ENCODE measurements at regions not wholly inside any gene's neighbourhood (a gene's known extent, or its start where the extent isn't known, plus 50 kb on each side); places are given as distances from the start of the nearest gene placed in this dataset.

GRCh38 chr12:89959179-89959578 lies 250.5 kb upstream of the ATP2B1 start:
- no peaks in the 10 kb centered on the region for H3K9me2 ChIP-seq (ENCODE audit: insufficient read depth, low read length)
- no peaks in the 10 kb centered on the region for H3K36me3 ChIP-seq (ENCODE audit: insufficient read depth, low read length)
- no peaks in the 10 kb centered on the region for H3K79me2 ChIP-seq (replicated peaks; ENCODE audit: insufficient read depth, low read length)
- no peaks in the 10 kb centered on the region for H4K20me1 ChIP-seq (ENCODE audit: insufficient read depth)
- H3K4me3 ChIP-seq (ENCODE audit: low read length), result no peak overlapping the region
- no peaks in the 10 kb centered on the region for H3K27me3 ChIP-seq (ENCODE audit: insufficient read depth, low read depth, low read length)
- no peaks in the 10 kb centered on the region for H3F3A ChIP-seq (ENCODE audit: insufficient read depth, low read length, poor library complexity, severe bottlenecking)
- no peaks in the 10 kb centered on the region for H3K9me3 ChIP-seq (ENCODE audit: low read length)
- no peak overlapping the region for H3K9ac ChIP-seq (ENCODE audit: low read length)
- H3K27ac ChIP-seq (ENCODE audit: low read length), result no peak overlapping the region
- TF ChIP-seq REST (IDR thresholded peaks at IDR 0.05; ENCODE audit: borderline replicate concordance) (no peak), TAF1 (IDR thresholded peaks at IDR 0.05; ENCODE audit: low read depth) (no peak), CTCF (IDR thresholded peaks at IDR 0.05; ENCODE audit: poor library complexity, severe bottlenecking) (no peak), RAD21 (conservative IDR thresholded peaks at IDR 0.05) (no peak), SMC3 (conservative IDR thresholded peaks at IDR 0.05; ENCODE audit: poor library complexity) (no peak), POLR2AphosphoS5 (IDR thresholded peaks at IDR 0.05) (no peak), MXI1 (conservative IDR thresholded peaks at IDR 0.05; ENCODE audit: poor library complexity, severe bottlenecking) (no peak), EZH2 (IDR thresholded peaks at IDR 0.05; ENCODE audit: borderline replicate concordance, insufficient read depth, low read length, poor library complexity, severe bottlenecking) (no peak), EP300 (conservative IDR thresholded peaks at IDR 0.05; ENCODE audit: poor library complexity, severe bottlenecking) (no peak)
- no peak overlapping the region for H2AFZ ChIP-seq (ENCODE audit: low read depth, low read length)
- H3K4me2 ChIP-seq (ENCODE audit: low read length), result no peak overlapping the region

- Histone ChIP-seq H3K4me3 (ENCODE audit: low read length) (no peak overlapping the region), H3K27ac (ENCODE audit: low read length) (no peak overlapping the region), H3K9ac (ENCODE audit: low read length) (no peak overlapping the region), H3K79me2 (replicated peaks; ENCODE audit: insufficient read depth, low read length) (no peaks in the 10 kb centered on the region), H3K4me2 (ENCODE audit: low read length) (no peak overlapping the region), H2AFZ (ENCODE audit: low read depth, low read length) (no peak overlapping the region), H3K9me2 (ENCODE audit: insufficient read depth, low read length) (no peaks in the 10 kb centered on the region), H4K20me1 (ENCODE audit: insufficient read depth) (no peaks in the 10 kb centered on the region), H3K27me3 (ENCODE audit: insufficient read depth, low read depth, low read length) (no peaks in the 10 kb centered on the region), H3K36me3 (ENCODE audit: insufficient read depth, low read length) (no peaks in the 10 kb centered on the region), H3F3A (ENCODE audit: insufficient read depth, low read length, poor library complexity, severe bottlenecking) (no peaks in the 10 kb centered on the region), H3K9me3 (ENCODE audit: low read length) (no peaks in the 10 kb centered on the region)
- TF ChIP-seq SMC3 (conservative IDR thresholded peaks at IDR 0.05; ENCODE audit: poor library complexity) (no peak), EP300 (conservative IDR thresholded peaks at IDR 0.05; ENCODE audit: poor library complexity, severe bottlenecking) (no peak), EZH2 (IDR thresholded peaks at IDR 0.05; ENCODE audit: borderline replicate concordance, insufficient read depth, low read length, poor library complexity, severe bottlenecking) (no peak), RAD21 (conservative IDR thresholded peaks at IDR 0.05) (no peak), POLR2AphosphoS5 (IDR thresholded peaks at IDR 0.05) (no peak), REST (IDR thresholded peaks at IDR 0.05; ENCODE audit: borderline replicate concordance) (no peak), MXI1 (conservative IDR thresholded peaks at IDR 0.05; ENCODE audit: poor library complexity, severe bottlenecking) (no peak), CTCF (IDR thresholded peaks at IDR 0.05; ENCODE audit: poor library complexity, severe bottlenecking) (no peak), TAF1 (IDR thresholded peaks at IDR 0.05; ENCODE audit: low read depth) (no peak)
These were observed 245.6 kb upstream of the ATP2B1 start for GRCh38 chr12:89954259-89954658.

Measured in neural cell (in vitro differentiated cells).